SK-N-SH (cell line): ENCODE measurements at regions not wholly inside any gene's neighbourhood (a gene's known extent, or its start where the extent isn't known, plus 50 kb on each side); places are given as distances from the start of the nearest gene placed in this dataset.

ENCODE experiments used
- CHD2 ChIP-seq: fragments of 150-350 bp; IDR thresholded peaks from 2 replicates; pipeline ENCODE4 v1.6.1; 2018; ENCODE audit warnings: low read length; ENCODE audit not compliant: partially characterized antibody
- CTCF ChIP-seq: fragments of 200-600 bp; sonication (generic); IDR thresholded peaks from 2 replicates; pipeline ENCODE4 v1.6.1; 2017; ENCODE audit warnings: antibody characterized with exemption, mild to moderate bottlenecking, moderate library complexity
- EP300 ChIP-seq, 2 experiments: IDR thresholded peaks; 2 replicates each; pipeline versions ENCODE4 v1.4.0 to v1.6.1; 2012; ENCODE audit warnings: borderline replicate concordance in 1 of 2, low read depth in 1 of 2, low read length in 1 of 2
- NRF1 ChIP-seq: IDR thresholded peaks from 2 replicates; pipeline ENCODE4 v1.6.1; 2012; ENCODE audit warnings: low read depth, mild to moderate bottlenecking, low read length
- USF2 ChIP-seq: fragments of 150-350 bp; IDR thresholded peaks from 2 replicates; pipeline ENCODE4 v1.6.1; 2017; ENCODE audit warnings: antibody characterized with exemption, low read length, low read depth, borderline replicate concordance
- YY1 ChIP-seq: IDR thresholded peaks from 2 replicates; pipeline ENCODE4 v1.4.0; 2012; ENCODE audit warnings: low read depth, mild to moderate bottlenecking
- TF ChIP-seq, protein P1 (sequence below): IDR thresholded peaks from 2 replicates; pipeline ENCODE4; 2012

- no peak for TF ChIP-seq CHD2
- TF ChIP-seq USF2: no peak
- no peak for TF ChIP-seq CTCF
- no peak for TF ChIP-seq EP300 (IDR thresholded peaks at IDR 0.05; ENCODE audit: borderline replicate concordance in 1 of 2, low read depth in 1 of 2, low read length in 1 of 2)
- TF ChIP-seq NRF1: no peak
- TF ChIP-seq YY1: no peak
- TF ChIP-seq, protein P1, sequence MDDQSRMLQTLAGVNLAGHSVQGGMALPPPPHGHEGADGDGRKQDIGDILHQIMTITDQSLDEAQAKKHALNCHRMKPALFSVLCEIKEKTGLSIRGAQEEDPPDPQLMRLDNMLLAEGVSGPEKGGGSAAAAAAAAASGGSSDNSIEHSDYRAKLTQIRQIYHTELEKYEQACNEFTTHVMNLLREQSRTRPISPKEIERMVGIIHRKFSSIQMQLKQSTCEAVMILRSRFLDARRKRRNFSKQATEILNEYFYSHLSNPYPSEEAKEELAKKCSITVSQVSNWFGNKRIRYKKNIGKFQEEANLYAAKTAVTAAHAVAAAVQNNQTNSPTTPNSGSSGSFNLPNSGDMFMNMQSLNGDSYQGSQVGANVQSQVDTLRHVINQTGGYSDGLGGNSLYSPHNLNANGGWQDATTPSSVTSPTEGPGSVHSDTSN: no peak
Observed at GRCh38 chr11:13786688-13787087, 118.2 kb downstream of the FAR1 start.
